ENCODE measurements at regions not wholly inside any gene's neighbourhood (a gene's known extent, or its start where the extent isn't known, plus 50 kb on each side); places are given as distances from the start of the nearest gene placed in this dataset.

- POLR2A ChIA-PET (ENCODE audit: unreplicated experiment), result no interaction called here
Observed at GRCh38 chr3:72427624-72428023, 420.6 kb downstream of the SHQ1 start.

More at GRCh38 chr3:72427624-72428023, 420.6 kb downstream of the SHQ1 start:
- Histone ChIP-seq H3K4ac (ENCODE audit: low read depth, low read length) (no peak overlapping the region), H3K18ac (ENCODE audit: low read depth, low read length) (no peak overlapping the region), H3K9me3 (ENCODE audit: control insufficient read depth, insufficient read depth, low read length) (no peaks in the 10 kb centered on the region), H4K20me1 (ENCODE audit: insufficient read depth, low read length) (peaks cover 55% of the 10 kb centered on the region), H2AK9ac (replicated peaks; ENCODE audit: low read depth, low read length, poor library complexity) (no peak overlapping the region), H2BK5ac (ENCODE audit: low read depth, low read length, poor library complexity, severe bottlenecking) (no peak overlapping the region), H3K27me3 (ENCODE audit: control insufficient read depth, insufficient read depth, low read length) (no peaks in the 10 kb centered on the region), H4K91ac (ENCODE audit: insufficient read depth, low read depth, low read length) (no peak overlapping the region), H3K4me2 (ENCODE audit: low read depth, low read length) (no peak overlapping the region), H3K56ac (ENCODE audit: extremely low read depth, insufficient read depth, low read length) (no peak overlapping the region), H4K5ac (ENCODE audit: low read depth, low read length) (no peak overlapping the region), H4K8ac (ENCODE audit: low read depth in 2 of 2, low read length in 2 of 2) (no peak overlapping the region), H2BK15ac (ENCODE audit: low read depth, low read length) (no peak overlapping the region), H3K27ac (ENCODE audit: insufficient read depth, low read length) (no peak overlapping the region), H2AK5ac (ENCODE audit: low read depth, low read length) (no peak overlapping the region), H3K9ac (ENCODE audit: low read depth, low read length) (no peak overlapping the region), H2AFZ (replicated peaks; ENCODE audit: low read length, poor library complexity) (no peak overlapping the region), H3K14ac (replicated peaks; ENCODE audit: low read depth, low read length) (no peak overlapping the region), H3K23ac (ENCODE audit: low read depth, low read length) (no peak overlapping the region), H3K9me1 (ENCODE audit: insufficient read depth, low read length) (peaks cover 8% of the 10 kb centered on the region), H3K4me3 (ENCODE audit: insufficient read depth, low read depth, low read length) (no peak overlapping the region), H3K36me3 (ENCODE audit: control insufficient read depth, insufficient read depth, low read length) (no peaks in the 10 kb centered on the region), H2BK120ac (ENCODE audit: low read depth, low read length) (no peak overlapping the region), H3K4me1 (ENCODE audit: control insufficient read depth, insufficient read depth, low read length) (no peaks in the 10 kb centered on the region), H2BK20ac (ENCODE audit: low read depth, low read length) (no peak overlapping the region), H3K79me1 (ENCODE audit: low read depth in 1 of 2, low read length in 2 of 2) (peaks cover 27 to 45% of the 10 kb centered on the region in 2 experiments)
- no TSS peak for BruUV-seq (replicated peaks)
- TF ChIP-seq, protein P1, sequence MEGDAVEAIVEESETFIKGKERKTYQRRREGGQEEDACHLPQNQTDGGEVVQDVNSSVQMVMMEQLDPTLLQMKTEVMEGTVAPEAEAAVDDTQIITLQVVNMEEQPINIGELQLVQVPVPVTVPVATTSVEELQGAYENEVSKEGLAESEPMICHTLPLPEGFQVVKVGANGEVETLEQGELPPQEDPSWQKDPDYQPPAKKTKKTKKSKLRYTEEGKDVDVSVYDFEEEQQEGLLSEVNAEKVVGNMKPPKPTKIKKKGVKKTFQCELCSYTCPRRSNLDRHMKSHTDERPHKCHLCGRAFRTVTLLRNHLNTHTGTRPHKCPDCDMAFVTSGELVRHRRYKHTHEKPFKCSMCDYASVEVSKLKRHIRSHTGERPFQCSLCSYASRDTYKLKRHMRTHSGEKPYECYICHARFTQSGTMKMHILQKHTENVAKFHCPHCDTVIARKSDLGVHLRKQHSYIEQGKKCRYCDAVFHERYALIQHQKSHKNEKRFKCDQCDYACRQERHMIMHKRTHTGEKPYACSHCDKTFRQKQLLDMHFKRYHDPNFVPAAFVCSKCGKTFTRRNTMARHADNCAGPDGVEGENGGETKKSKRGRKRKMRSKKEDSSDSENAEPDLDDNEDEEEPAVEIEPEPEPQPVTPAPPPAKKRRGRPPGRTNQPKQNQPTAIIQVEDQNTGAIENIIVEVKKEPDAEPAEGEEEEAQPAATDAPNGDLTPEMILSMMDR (conservative IDR thresholded peaks at IDR 0.05; ENCODE audit: low read depth, low read length), result no peak
- TF ChIP-seq MXI1 (IDR thresholded peaks at IDR 0.05; ENCODE audit: borderline replicate concordance, low read depth, low read length) (no peak), CEBPB (IDR thresholded peaks at IDR 0.05; ENCODE audit: low read depth, low read length) (no peak), NFE2L2 (IDR thresholded peaks at IDR 0.05; ENCODE audit: low read depth, low read length) (no peak), SMC3 (IDR thresholded peaks at IDR 0.05; ENCODE audit: low read depth, low read length) (no peak), RFX5 (IDR thresholded peaks at IDR 0.05; ENCODE audit: low read depth, low read length) (no peak), FOS (IDR thresholded peaks at IDR 0.05; ENCODE audit: low read depth, low read length) (no peak), ELK1 (IDR thresholded peaks at IDR 0.05; ENCODE audit: borderline replicate concordance, low read depth, low read length) (no peak), RCOR1 (IDR thresholded peaks at IDR 0.05; ENCODE audit: insufficient replicate concordance, low read length) (no peak), RAD21 (IDR thresholded peaks at IDR 0.05; ENCODE audit: low read length) (no peak), CHD1 (IDR thresholded peaks at IDR 0.05; ENCODE audit: low read depth, low read length) (no peak), POLR2A (IDR thresholded peaks at IDR 0.05; ENCODE audit: low read depth, low read length) (no peak), BHLHE40 (IDR thresholded peaks at IDR 0.05; ENCODE audit: low read depth, low read length) (no peak), MAZ (IDR thresholded peaks at IDR 0.05; ENCODE audit: borderline replicate concordance, low read depth, low read length) (no peak), MAFK (IDR thresholded peaks at IDR 0.05; ENCODE audit: low read depth, low read length) (no peak)
- TF ChIP-seq, protein P2, sequence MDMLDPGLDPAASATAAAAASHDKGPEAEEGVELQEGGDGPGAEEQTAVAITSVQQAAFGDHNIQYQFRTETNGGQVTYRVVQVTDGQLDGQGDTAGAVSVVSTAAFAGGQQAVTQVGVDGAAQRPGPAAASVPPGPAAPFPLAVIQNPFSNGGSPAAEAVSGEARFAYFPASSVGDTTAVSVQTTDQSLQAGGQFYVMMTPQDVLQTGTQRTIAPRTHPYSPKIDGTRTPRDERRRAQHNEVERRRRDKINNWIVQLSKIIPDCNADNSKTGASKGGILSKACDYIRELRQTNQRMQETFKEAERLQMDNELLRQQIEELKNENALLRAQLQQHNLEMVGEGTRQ (IDR thresholded peaks at IDR 0.05; ENCODE audit: low read depth, low read length), result no peak
- ATAC-seq (ENCODE audit: low read depth) (no peak), DNase-seq (no peak)
- CTCF ChIA-PET, result no interaction called here
- in situ Hi-C loops (cut with MboI; ENCODE audit: low sequenced_read_pairs), result loop anchor here (25.0 kb wide), 1 partner anchor 660 kb away; no protein-coding TSS in a partner anchor
- intact Hi-C loops (cut with micrococcal nuclease), result no loop called here
- dilution Hi-C loops (cut with HindIII; ENCODE audit: low sequenced_read_pairs, unreplicated experiment), result no loop called here
- 100% methylated on average over 3 of the region's 6 CpGs; no CpG with 5 or more reads in 1 of the 2 experiments for WGBS, 2 experiments (ENCODE audit: extremely low coverage in 2 of 2, insufficient read length in 1 of 2)

Data from IMR-90 (cell line).